ENCODE measurements at regions not wholly inside any gene's neighbourhood (a gene's known extent, or its start where the extent isn't known, plus 50 kb on each side); places are given as distances from the start of the nearest gene placed in this dataset.

DNA sequence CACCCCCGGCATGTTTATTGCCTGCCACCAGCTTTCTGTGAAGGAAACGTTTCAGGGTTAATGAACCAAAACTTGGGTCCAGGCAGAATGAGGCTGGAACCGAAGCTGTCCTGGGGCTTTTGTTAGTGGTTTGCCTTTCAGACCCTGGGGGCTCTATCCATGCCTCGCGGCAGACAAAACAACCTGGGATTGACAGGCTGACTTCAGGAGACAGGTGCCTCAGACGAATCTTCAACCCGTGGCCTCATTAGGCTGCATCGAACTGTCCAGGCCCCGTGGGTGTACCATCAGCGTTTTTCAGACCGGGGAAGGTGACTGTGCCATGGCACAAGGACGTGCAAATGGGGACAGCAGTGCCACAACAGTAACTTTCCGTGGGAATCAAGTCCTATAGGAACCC lies 259.3 kb upstream of the SHH start:
- no peak for DNase-seq (ENCODE audit: low read depth)
- H3K4me3 ChIP-seq (ENCODE audit: control insufficient read depth, low read depth, low read length) = no peak overlapping the region
- TF ChIP-seq, protein P1, sequence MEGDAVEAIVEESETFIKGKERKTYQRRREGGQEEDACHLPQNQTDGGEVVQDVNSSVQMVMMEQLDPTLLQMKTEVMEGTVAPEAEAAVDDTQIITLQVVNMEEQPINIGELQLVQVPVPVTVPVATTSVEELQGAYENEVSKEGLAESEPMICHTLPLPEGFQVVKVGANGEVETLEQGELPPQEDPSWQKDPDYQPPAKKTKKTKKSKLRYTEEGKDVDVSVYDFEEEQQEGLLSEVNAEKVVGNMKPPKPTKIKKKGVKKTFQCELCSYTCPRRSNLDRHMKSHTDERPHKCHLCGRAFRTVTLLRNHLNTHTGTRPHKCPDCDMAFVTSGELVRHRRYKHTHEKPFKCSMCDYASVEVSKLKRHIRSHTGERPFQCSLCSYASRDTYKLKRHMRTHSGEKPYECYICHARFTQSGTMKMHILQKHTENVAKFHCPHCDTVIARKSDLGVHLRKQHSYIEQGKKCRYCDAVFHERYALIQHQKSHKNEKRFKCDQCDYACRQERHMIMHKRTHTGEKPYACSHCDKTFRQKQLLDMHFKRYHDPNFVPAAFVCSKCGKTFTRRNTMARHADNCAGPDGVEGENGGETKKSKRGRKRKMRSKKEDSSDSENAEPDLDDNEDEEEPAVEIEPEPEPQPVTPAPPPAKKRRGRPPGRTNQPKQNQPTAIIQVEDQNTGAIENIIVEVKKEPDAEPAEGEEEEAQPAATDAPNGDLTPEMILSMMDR (conservative IDR thresholded peaks at IDR 0.05; ENCODE audit: control insufficient read depth, insufficient read depth, low read depth, low read length) = no peak

DNA sequence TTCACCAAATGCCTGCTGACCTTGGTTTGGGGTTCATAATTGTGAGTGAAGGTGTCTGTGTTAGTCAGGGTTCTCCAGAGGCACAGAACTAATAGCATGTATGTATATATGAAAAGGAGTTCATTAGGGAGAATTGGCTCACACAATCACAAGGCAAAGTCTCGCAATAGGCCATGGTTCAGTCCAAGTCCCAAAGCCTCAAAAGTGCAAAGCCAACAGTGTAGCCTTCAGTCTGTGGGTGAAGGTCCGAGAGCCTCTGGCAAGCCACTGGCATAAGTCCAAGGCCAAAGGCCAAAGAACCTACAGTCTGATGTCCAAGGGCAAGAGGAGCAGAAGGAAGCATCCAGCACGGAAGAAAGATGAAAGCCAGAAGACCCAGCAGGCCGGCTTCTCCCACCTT lies 257.6 kb upstream of the SHH start:
- TF ChIP-seq, protein P1 (conservative IDR thresholded peaks at IDR 0.05; ENCODE audit: control insufficient read depth, insufficient read depth, low read depth, low read length) = no peak
- no peak overlapping the region for H3K4me3 ChIP-seq (ENCODE audit: control insufficient read depth, low read depth, low read length)
- DNase-seq (ENCODE audit: low read depth) = no peak

DNA sequence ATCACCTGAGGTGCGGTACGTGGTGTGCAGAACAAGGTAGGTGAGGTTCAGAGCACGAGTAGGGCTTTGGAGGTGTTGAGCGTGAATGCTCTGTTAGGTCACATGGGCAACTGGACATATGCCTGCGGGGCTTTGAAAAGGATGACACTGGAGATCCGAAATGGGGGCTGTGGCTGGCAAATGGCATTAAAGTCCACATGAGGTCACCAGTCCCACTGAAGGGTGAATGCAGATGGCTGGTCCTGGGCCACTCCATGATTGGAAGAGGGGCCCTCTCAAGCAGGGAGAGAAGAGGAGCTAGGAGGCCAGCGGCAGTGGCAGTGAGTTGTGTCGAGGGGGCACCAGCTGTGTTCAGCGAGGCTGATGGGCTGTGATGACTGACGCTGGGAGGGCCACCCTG lies 254.9 kb upstream of the SHH start:
- TF ChIP-seq, protein P1 (conservative IDR thresholded peaks at IDR 0.05; ENCODE audit: control insufficient read depth, insufficient read depth, low read depth, low read length) = no peak
- no peak overlapping the region for H3K4me3 ChIP-seq (ENCODE audit: control insufficient read depth, low read depth, low read length)
- DNase-seq (ENCODE audit: low read depth) = no peak

DNA sequence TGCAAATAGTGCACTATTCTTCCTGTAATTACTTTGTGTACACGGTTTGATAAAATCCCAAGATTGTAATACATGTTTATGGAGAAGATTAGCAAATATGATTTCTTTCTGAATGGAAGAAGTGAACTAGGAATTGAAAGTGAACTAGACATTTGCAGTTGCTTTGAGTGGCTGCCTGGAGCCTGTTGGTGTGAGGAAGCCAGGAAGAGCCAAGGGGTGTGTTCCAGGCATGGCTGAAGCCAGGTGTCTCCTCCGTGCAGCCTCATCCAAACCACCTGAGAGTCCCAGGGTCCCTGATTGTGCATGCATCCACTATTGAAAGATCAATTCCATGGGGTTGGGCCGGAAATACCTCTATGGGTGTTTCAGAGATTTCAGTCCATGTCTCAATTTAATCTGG lies 253.1 kb upstream of the SHH start:
- H3K4me3 ChIP-seq (ENCODE audit: control insufficient read depth, low read depth, low read length) = no peak overlapping the region
- no peak for DNase-seq (ENCODE audit: low read depth)
- TF ChIP-seq, protein P1 (conservative IDR thresholded peaks at IDR 0.05; ENCODE audit: control insufficient read depth, insufficient read depth, low read depth, low read length) = no peak

DNA sequence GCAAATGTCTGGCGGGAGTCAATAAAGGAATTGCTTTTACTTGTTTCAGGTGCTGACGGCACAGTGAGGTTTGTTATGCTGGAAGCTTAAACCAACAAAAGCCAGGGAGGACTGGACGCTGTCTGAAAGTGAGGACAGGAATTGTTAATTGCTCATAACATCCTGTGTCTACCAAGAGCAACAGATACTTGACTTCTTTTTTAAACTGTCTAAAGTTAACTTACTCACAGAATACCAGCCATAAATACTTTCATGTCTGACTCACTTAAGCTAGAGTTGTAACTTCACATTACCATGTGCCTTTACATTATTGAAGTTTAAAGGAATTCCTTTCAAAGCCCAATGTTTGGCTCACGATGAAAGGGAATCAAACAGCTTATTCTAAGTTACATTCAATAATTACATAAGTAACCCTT lies 252.7 kb upstream of the SHH start:
- H3K4me3 ChIP-seq (ENCODE audit: control insufficient read depth, low read depth, low read length) = no peak overlapping the region
- TF ChIP-seq, protein P1 (conservative IDR thresholded peaks at IDR 0.05; ENCODE audit: control insufficient read depth, insufficient read depth, low read depth, low read length) = no peak
- no peak for DNase-seq (ENCODE audit: low read depth)

DNA sequence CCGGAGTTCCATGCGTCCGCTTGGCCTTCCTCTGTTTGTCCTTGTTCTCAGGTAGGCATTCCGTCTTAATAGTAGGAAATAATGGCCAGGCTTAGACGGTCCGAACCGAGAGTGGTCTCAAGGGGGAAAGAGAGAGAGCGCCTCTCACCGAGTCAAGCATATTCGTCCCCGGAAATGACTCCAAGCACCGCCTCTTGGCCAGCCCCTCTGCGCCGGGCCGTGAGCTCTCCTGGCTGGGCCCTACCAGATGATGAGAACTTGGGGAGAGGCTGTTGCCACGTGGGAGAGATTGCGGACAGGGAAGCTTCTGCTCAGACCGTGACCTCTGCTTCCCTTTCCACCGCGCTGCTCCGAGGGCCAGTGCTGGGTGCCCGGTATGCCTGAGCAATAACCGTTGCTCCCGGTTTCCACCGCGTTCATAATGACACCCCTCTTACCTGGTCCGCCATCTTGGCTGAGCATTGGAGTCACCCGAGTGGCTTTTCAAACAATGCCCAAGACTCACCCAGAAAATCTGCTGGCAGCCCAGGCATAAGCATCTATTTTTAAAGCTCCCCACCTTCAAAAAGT lies 251.1 kb upstream of the SHH start:
- DNase-seq (ENCODE audit: low read depth) = no peak
- H3K4me3 ChIP-seq (ENCODE audit: control insufficient read depth, low read depth, low read length) = no peak overlapping the region
- TF ChIP-seq, protein P1 (conservative IDR thresholded peaks at IDR 0.05; ENCODE audit: control insufficient read depth, insufficient read depth, low read depth, low read length) = no peak

DNA sequence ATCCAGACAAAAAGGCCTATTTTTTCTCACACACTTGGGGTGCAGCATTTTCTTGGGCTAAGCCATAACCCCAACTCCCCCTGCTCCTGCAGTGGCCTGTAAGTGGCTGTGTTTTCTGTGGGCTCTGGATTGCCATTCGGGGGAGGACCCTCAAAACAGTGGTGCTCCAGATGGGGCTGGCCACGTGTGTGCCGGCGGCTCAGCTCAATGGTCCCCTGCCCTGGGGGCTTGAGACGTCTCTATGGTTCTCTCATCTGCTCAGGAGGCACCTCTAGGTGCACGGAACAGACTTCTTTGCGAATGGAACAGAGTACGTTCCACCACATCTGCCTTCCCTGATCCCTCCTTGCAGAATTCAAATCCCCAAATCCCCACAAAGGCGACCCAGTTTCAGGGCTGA lies 250.0 kb upstream of the SHH start:
- no peak overlapping the region for H3K4me3 ChIP-seq (ENCODE audit: control insufficient read depth, low read depth, low read length)
- TF ChIP-seq, protein P1 (conservative IDR thresholded peaks at IDR 0.05; ENCODE audit: control insufficient read depth, insufficient read depth, low read depth, low read length) = no peak
- no peak for DNase-seq (ENCODE audit: low read depth)
